GM21576 (cell line): ENCODE measurements at regions not wholly inside any gene's neighbourhood (a gene's known extent, or its start where the extent isn't known, plus 50 kb on each side); places are given as distances from the start of the nearest gene placed in this dataset.
"Not testable (repeated sequence)": the region's sequence is repeated elsewhere in the genome, so short reads cannot be mapped to it uniquely, and the experiment has no call there.

Experiments
- ATAC-seq: cut with Tn5 transposase; IDR thresholded peaks from one replicate; pipeline ENCODE4 v1.9.1; 2021; ENCODE audit warnings: mild to moderate bottlenecking, moderate library complexity; ENCODE audit not compliant: unreplicated experiment

DNA sequence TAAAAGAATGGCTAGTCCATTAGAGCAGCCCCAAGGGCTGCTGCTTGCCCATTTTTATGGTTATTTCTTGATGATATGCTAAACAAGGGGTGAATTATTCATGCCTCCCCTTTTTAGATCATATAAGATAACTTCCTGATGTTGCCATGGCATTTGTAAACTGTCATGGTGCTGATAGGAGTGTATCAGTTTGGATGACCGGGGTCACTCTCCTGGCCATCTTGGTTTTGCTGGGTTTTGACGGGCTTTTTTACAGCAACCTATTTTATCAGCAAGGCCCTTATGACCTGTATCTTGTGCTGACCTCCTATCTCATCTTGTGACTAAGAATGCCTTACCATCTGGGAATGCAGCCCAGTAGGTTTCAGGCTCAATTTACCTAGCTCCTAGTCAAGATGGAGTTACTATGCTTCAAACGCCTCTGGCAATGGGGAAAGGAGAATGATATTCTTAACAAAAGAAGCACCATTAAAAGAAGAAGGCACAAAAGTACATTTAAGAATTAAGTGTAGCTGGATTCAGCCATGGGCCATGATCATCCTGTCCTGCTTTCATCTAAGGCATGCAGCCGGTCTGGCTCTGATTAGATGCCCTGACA lies 1156.0 kb downstream of the PCDH9 start:
- ATAC-seq: no peak

- ATAC-seq: not testable (repeated sequence)
These were observed 1158.0 kb downstream of the PCDH9 start for GRCh38 chr13:66072097-66072496.

DNA sequence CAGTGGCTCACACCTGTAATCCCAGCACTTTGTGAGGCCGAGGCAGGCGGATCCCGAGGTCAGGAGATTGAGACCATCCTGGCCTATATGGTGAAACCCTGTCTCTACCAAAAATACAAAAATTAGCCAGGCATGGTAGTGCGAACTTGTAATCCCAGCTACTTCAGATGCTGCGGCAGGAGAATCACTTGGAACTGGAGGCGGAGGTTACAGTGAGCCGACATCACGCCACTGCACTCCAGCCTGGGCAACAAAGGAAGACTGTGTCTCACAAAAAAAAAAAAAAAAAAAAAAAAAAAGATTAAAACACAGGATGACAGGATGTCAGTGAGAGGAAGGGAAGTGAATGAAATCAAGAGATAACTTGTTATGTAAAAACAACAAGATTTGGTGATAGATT lies 1158.5 kb downstream of the PCDH9 start:
- no peak for ATAC-seq

DNA sequence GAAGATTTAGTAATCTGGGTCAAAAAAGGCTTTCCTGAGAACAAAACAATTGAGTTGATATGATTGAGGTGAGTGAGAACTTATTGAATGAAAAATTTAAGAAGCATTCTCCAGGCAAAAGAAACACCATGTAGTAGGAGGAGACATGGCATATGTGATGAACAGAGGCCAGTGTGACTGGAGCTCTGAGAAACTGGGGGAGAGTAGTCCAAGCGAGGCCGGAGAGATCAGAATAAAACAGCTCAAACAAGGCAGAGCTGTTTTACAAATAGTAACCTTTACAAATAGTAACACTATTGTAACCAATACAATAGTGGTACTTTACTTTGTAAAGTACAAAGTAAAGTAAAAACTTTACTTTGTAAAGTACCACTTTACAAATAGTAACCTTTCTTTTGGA lies 1159.1 kb downstream of the PCDH9 start:
- no peak for ATAC-seq

GRCh38 chr13:66069570-66069969 lies 1160.6 kb downstream of the PCDH9 start:
- ATAC-seq: no peak

GRCh38 chr13:66068683-66069082 lies 1161.5 kb downstream of the PCDH9 start:
- no peak for ATAC-seq

DNA sequence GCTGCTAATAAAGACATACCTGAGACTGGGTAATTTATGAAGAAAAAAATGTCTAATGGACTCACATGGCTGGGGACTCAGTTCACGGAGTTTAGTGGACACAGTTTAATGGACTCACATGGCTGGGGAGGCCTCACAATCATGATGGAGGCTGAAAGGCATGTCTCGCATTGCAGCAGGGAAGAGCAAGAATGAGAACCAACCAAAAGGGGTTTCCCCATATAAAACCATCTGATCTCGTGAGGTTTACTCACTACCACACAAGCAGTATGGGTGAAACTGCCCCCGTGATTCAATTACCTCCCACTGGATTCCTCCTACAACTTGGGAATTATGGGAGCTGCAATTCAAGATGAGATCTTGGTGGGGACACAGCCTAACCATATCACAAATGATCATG lies 1181.2 kb downstream of the PCDH9 start:
- no peak for ATAC-seq

DNA sequence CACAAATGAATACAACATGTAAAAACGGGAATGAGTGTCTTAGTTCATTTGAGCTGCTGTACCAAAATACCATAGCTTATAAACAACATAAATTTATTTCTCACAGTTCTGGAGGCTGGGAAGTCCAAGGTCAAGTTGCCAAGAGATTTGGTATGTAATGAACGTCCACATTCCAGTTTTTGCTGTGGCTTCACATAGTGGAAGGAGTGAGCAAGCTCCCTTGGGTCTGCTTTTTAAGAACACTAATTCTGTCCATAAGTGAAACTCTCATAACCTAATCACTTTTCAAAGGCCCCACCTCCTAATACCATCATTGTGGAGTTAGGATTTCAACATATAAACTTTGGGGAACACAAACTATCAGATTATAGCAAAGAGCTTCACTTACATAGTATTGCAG lies 1189.6 kb downstream of the PCDH9 start:
- ATAC-seq: no peak

GRCh38 chr13:66037096-66037495 lies 1193.0 kb downstream of the PCDH9 start:
- no peak for ATAC-seq

DNA sequence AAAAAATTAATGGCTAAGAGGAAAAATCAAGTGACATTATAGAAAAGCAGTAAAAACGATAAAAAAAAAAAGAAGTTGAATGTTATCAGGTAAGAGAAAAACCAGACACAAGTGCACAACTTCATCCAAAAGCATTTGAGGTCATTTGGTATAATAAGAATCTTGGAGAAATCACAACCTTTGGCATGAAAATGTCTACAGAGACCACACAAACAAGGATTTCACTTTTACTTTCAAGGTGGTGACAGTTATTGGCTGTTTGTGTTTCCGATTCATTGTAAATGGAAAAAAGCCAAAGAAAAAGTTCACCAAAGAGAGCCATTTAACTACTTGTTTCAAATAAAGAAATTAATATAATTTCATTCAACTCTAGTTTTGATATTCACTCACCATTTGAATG lies 1193.5 kb downstream of the PCDH9 start:
- ATAC-seq: no peak

DNA sequence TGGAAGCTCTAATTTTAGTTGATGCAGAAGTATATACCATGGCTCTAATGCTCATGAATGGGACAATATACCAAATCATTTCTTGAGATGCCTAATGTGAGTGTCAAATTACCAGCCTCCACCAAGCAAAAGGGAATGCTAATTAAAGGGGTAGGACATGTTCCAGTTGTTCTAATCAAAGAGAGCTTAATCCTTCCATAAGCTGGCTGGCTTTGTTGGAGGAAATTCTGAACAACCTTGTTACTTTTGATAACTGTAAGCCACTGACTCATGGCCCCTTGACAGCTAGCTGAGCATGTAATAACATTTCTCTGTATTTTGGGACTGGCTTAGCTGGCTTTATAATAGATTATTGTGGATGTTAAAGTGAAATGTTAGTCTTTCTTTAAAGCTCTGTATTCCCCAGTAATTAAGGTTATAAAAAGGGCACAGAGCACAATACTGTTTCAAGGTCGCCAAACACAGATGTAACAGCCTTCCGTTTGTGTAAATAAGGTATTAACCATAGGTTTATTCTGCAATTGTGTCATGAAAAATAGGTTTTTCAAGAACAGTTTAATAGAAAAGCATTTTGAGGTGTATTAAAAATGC lies 1194.0 kb downstream of the PCDH9 start:
- no peak for ATAC-seq

DNA sequence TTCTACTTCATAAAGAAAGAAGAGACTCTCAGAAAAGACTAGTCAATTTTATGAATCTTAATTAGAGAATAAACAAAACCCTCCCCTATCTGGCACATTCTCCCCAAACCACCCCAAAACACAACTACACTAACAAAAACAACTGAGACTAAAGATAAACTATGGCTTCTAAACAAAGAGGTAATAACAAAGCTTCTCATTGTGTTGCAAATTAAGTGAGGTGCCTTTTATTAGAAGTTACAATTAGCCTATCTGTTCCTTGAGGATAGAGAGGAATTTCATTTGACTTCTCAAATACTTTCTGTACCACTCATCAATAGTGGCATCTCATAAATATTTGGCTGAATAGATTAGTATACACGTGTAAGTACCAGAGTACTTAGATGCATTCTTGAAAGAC lies 1196.2 kb downstream of the PCDH9 start:
- ATAC-seq: no peak

GRCh38 chr13:66021846-66022245 lies 1208.3 kb downstream of the PCDH9 start:
- ATAC-seq: no peak

DNA sequence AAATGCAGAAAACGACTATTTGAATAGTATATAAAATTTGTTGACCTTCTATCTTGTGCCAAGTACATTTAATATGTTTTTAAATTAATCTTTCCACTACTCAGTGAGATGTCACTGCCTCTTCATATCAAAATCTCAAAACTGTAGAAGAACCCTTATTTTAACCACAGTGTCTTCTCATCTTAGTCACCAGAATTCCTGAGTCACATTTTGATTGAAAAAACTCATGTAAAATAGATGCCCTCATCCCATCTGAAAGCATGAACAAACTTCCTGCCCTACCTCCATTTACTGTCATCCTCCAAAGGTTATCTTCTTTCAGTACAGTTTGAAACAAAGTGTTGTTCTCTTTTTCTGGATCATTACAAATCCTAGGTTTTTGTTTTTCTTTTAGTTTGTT lies 1215.4 kb downstream of the PCDH9 start:
- no peak for ATAC-seq

GRCh38 chr13:66009241-66009640 lies 1220.9 kb downstream of the PCDH9 start:
- no peak for ATAC-seq

GRCh38 chr13:66003558-66003957 lies 1226.6 kb downstream of the PCDH9 start:
- no peak for ATAC-seq

- ATAC-seq: no peak
These were observed 1229.0 kb downstream of the PCDH9 start for GRCh38 chr13:66001140-66001539.

- no peak for ATAC-seq
These were observed 1230.7 kb downstream of the PCDH9 start for GRCh38 chr13:65999411-65999810.

DNA sequence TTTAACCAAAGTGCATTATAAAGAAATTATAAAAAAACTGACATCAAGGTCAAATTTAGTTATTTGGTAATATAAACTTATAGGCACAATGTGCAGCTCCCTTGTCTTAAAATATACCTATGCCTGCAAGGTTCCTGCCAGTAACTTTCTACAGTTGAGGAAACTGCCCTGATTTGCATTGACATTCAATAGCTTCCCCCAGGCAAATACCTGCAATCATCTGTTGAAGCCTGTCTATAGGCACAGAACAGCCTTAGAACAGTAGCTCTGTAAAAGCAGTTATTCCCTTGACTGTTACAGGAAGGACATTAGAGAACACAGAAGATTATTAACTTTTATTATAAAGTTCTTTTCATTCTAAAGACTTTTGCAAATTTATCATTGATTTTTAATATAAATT lies 1239.5 kb downstream of the PCDH9 start:
- no peak for ATAC-seq

DNA sequence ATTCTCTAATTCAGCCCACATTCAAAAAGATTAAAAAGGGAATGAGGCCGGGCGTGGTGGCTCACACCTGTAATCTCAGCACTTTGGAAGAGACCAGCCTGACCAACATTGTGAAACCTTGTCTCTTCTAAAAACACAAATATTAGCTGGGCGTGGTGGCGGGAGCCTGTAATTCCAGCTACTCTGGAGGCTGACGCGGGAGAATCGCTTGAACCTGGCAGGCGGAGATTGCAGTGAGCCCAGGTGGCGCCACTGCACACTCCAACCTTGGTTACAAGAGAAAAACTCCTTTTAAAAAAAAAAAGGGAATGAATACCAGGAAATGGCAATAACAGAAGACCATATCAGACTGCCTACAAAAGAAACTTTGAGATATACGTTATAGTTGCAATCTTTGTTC lies 1244.5 kb downstream of the PCDH9 start:
- ATAC-seq: no peak

DNA sequence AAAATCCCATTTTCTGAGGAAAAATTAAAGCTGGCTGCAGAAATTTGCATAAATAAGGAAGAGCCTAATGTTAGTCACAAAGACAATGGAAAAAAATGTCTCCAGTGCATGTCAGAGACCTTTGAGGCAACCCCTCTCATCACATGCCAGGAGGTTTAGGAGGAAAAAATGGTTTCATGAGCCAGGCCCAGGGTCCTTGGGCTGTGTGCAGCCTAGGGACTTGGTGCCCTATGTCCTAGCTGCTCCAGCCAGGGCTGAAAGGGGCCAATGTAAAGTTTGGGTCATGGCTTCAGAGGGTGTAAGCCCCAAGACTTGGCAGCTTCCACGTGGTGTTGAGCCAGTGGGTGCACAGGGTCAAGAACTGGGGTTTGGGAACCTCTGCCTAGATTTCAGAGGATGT lies 1252.6 kb downstream of the PCDH9 start:
- no peak for ATAC-seq

DNA sequence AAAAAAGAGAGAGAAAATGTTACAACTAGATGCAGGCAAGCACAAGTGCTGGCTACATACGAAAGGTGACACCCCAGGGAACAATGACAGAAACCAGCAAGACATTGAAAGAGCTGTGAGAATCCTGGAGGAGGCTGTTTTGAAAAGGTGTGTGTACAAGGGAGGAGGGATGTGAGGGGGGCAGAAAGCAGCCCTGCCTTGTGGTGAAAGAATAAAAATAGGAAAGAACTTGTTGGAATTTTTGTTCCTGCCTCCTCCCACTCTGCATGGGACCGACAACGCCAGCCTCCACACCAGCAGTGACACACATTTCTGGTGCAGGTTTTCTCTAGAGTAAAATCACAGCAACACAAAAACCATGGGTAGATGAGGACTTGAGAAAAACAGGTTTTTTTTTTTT lies 1258.6 kb downstream of the PCDH9 start:
- no peak for ATAC-seq

DNA sequence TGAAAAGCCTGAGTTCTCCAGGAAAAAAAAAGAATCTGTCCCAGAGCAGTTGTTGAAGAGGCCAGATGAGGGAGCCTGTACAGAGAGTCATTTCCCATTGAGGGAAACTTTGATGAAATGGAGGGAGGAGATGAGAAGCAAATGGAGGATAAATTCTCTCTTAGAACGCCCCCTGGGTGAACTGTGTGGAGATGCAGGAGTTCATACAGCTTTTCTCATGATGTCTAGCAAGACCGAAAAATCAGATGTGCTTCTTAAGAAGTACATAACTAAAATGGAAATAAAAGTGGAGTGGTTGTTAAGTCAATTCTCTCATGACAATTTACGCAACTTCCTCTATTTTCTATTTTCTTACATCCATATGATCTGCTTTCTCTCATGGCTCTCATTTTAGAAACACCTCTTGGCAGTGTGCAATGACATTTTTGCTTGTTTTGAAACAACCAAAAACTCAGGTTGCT lies 1263.1 kb downstream of the PCDH9 start:
- no peak for ATAC-seq
